Lower leg skin (tissue), 3 donors: ENCODE measurements at regions not wholly inside any gene's neighbourhood (a gene's known extent, or its start where the extent isn't known, plus 50 kb on each side); places are given as distances from the start of the nearest gene placed in this dataset.

Experiments
- POLR2A ChIP-seq, 2 donors: fragments of 450-650 bp; IDR thresholded peaks; one replicate each; pipeline ENCODE4 v1.6.1; 2016 to 2017; ENCODE audit warnings: antibody characterized with exemption in 2 of 2, mild to moderate bottlenecking in 1 of 2, moderate library complexity in 1 of 2
- TF ChIP-seq, protein P1 (sequence below), 3 donors: fragments of 450-650 bp; IDR thresholded peaks; one replicate each; pipeline ENCODE4 v1.5.1; 2016; ENCODE audit warnings: antibody characterized with exemption in 3 of 3, mild to moderate bottlenecking in 3 of 3, moderate library complexity in 2 of 3

DNA sequence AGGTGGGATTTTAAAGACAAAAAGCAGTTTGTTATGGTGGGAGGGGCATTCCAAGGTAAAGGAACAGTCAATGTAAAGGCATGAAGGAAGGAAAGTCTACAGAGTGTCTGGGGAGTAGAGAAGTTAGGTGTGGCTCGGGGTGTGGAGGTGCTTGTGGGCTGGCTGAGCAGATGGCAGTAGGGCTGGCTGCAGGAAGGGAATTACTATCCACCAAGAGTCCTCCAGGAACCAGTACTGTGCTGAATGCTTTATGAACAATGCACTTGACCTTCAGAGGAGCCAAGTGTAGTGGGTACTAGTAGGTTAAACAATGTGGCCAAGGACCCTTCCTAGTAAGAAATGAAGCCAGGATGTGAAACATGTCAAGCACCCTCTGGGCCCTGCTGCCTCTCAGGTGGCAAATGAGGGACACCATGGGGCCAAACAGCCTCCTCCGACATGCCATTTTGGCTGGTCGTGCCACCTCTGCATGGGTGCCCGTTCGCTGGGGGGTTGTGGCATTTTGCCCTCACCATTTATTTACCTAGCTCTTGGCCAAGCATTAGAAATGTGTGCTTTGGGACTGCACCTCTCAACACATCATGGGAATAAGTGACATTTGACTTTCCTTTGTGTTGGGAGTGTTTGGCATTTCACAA, 123.6 kb upstream of the TENM4 start:
- TF ChIP-seq POLR2A (IDR thresholded peaks at IDR 0.05) = no peak
- TF ChIP-seq, protein P1, sequence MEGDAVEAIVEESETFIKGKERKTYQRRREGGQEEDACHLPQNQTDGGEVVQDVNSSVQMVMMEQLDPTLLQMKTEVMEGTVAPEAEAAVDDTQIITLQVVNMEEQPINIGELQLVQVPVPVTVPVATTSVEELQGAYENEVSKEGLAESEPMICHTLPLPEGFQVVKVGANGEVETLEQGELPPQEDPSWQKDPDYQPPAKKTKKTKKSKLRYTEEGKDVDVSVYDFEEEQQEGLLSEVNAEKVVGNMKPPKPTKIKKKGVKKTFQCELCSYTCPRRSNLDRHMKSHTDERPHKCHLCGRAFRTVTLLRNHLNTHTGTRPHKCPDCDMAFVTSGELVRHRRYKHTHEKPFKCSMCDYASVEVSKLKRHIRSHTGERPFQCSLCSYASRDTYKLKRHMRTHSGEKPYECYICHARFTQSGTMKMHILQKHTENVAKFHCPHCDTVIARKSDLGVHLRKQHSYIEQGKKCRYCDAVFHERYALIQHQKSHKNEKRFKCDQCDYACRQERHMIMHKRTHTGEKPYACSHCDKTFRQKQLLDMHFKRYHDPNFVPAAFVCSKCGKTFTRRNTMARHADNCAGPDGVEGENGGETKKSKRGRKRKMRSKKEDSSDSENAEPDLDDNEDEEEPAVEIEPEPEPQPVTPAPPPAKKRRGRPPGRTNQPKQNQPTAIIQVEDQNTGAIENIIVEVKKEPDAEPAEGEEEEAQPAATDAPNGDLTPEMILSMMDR (IDR thresholded peaks at IDR 0.05) = no peak
